A549 (cell line): ENCODE measurements at regions not wholly inside any gene's neighbourhood (a gene's known extent, or its start where the extent isn't known, plus 50 kb on each side); places are given as distances from the start of the nearest gene placed in this dataset.

ENCODE experiments used
- ATAC-seq, 2 experiments: fragments of 200-7000 bp in 1 of 2; fragments of >200 bp in 1 of 2; cut with Nextera tagmentation in 1 of 2; cut with Tn5 transposase in 1 of 2; 3 replicates each; pipeline versions ENCODE4 v1.8.0 to v1.9.1; 2018 to 2020; ENCODE audit warnings: mild to moderate bottlenecking in 1 of 2, moderate library complexity in 1 of 2
- CTCF ChIA-PET: fragments of 300-600 bp; sonication (Branson Sonifier 250); formaldehyde crosslinking; extraction: SDS; loops from one replicate; lab custom pipeline; 2021; ENCODE audit warnings: antibody characterized with exemption, inconsistent platforms; lab: Yijun Ruan, JAX
- POLR2A ChIA-PET: fragments of 350-600 bp; formaldehyde crosslinking; extraction: SDS; loops from one replicate; lab custom pipeline; 2021; ENCODE audit warnings: antibody characterized with exemption, inconsistent platforms; lab: Yijun Ruan, JAX
- DNase-seq, 2 experiments: peaks; one replicate each; pipeline versions ENCODE4 v3.0.0 to v3.0.0-alpha.2; 2011 to 2016; ENCODE audit warnings: low read depth in 1 of 2, low spot score in 1 of 2
- FAIRE-seq: peaks from 2 replicates; lab custom pipeline; 2011; peaks lifted over from hg19 to GRCh38; lab: Jason Lieb, UNC
- H3K27ac ChIP-seq, 2 experiments: fragments of >200 bp; sonication (Bioruptor Twin); formaldehyde crosslinking; 3 replicates each; pipeline ENCODE4 v1.5.1; 2016 to 2017
- H3K4me1 ChIP-seq: fragments of >200 bp; sonication (Bioruptor Twin); formaldehyde crosslinking; 3 replicates; pipeline ENCODE4 v1.6.1; 2016
- H3K4me2 ChIP-seq: fragments of >200 bp; sonication (Bioruptor Twin); formaldehyde crosslinking; 3 replicates; pipeline ENCODE4 v1.6.1; 2016
- H3K4me3 ChIP-seq: fragments of >200 bp; sonication (Bioruptor Twin); formaldehyde crosslinking; 3 replicates; pipeline ENCODE4 v1.5.1; 2016
- H3K9me3 ChIP-seq: fragments of >200 bp; sonication (Bioruptor Twin); formaldehyde crosslinking; 3 replicates; pipeline ENCODE4 v1.6.1; 2016
- CEBPB ChIP-seq, 2 experiments: fragments of >200 bp in 1 of 2; sonication (Bioruptor Twin) in 1 of 2; formaldehyde crosslinking in 1 of 2; IDR thresholded peaks; 2 replicates each; pipeline ENCODE4 v1.6.1; 2012 to 2016
- CHD2 ChIP-seq: fragments of 150-350 bp; IDR thresholded peaks from 2 replicates; pipeline ENCODE4 v1.6.1; 2014; ENCODE audit warnings: low read length; ENCODE audit not compliant: partially characterized antibody
- CTCF ChIP-seq: fragments of >200 bp; sonication (Bioruptor Twin); formaldehyde crosslinking; IDR thresholded peaks from 3 replicates; pipeline ENCODE4 v1.5.1; 2016
- EHF ChIP-seq: fragments of 250-450 bp; sonication (Bioruptor Pico); IDR thresholded peaks from 2 replicates; pipeline ENCODE4 v1.5.0; 2020; ENCODE audit warnings: mild to moderate bottlenecking
- ELK1 ChIP-seq: fragments of 150-350 bp; IDR thresholded peaks from 2 replicates; pipeline ENCODE4 v1.6.1; 2014; ENCODE audit warnings: low read depth, mild to moderate bottlenecking, low read length
- HES2 ChIP-seq: fragments of >200 bp; sonication (Bioruptor Twin); formaldehyde crosslinking; IDR thresholded peaks from 2 replicates; pipeline ENCODE4 v1.6.1; 2016
- HEYL ChIP-seq: fragments of 250-450 bp; sonication (Bioruptor Pico); IDR thresholded peaks from 2 replicates; pipeline ENCODE4 v1.8.0; 2021; ENCODE audit warnings: mild to moderate bottlenecking, moderate library complexity
- HOXA7 ChIP-seq: fragments of 250-450 bp; sonication (Bioruptor Pico); IDR thresholded peaks from 2 replicates; pipeline ENCODE4 v1.5.0; 2020; ENCODE audit warnings: mild to moderate bottlenecking, moderate library complexity
- HOXB5 ChIP-seq: fragments of 250-450 bp; sonication (Bioruptor Pico); IDR thresholded peaks from 2 replicates; pipeline ENCODE4 v1.5.0; 2020; ENCODE audit warnings: mild to moderate bottlenecking, moderate library complexity
- JUNB ChIP-seq: fragments of >200 bp; sonication (Bioruptor Twin); formaldehyde crosslinking; IDR thresholded peaks from 2 replicates; pipeline ENCODE4 v1.6.1; 2016
- KDM1A ChIP-seq: fragments of 200-600 bp; sonication (generic); IDR thresholded peaks from 2 replicates; pipeline ENCODE4 v1.6.1; 2016; ENCODE audit warnings: low read depth, mild to moderate bottlenecking
- KDM5A ChIP-seq: fragments of 200-600 bp; sonication (generic); IDR thresholded peaks from 2 replicates; pipeline ENCODE4 v1.6.1; 2016; ENCODE audit warnings: antibody characterized with exemption, mild to moderate bottlenecking
- MAX ChIP-seq: IDR thresholded peaks from 2 replicates; pipeline ENCODE4 v1.6.1; 2012
- MAZ ChIP-seq: fragments of 150-350 bp; IDR thresholded peaks from 2 replicates; pipeline ENCODE4 v1.6.1; 2014; ENCODE audit warnings: antibody characterized with exemption, low read depth, low read length, borderline replicate concordance
- POLR2A ChIP-seq: IDR thresholded peaks from 2 replicates; pipeline ENCODE4 v1.6.1; 2012; ENCODE audit warnings: mild to moderate bottlenecking, low read length
- RARB ChIP-seq: fragments of 250-450 bp; sonication (Bioruptor Pico); IDR thresholded peaks from 2 replicates; pipeline ENCODE4 v1.8.0; 2021; ENCODE audit warnings: mild to moderate bottlenecking, moderate library complexity
- RCOR1 ChIP-seq: fragments of 150-350 bp; IDR thresholded peaks from 2 replicates; pipeline ENCODE4 v1.6.1; 2014; ENCODE audit warnings: antibody characterized with exemption, low read length, low read depth
- REST ChIP-seq: fragments of 200-600 bp; sonication (generic); IDR thresholded peaks from 2 replicates; pipeline ENCODE4 v1.6.1; 2016; ENCODE audit warnings: antibody characterized with exemption, mild to moderate bottlenecking, moderate library complexity
- SMC3 ChIP-seq: fragments of >200 bp; sonication (Bioruptor Twin); formaldehyde crosslinking; IDR thresholded peaks from 3 replicates; pipeline ENCODE4 v1.6.1; 2018; ENCODE audit warnings: inconsistent platforms
- SREBF2 ChIP-seq: fragments of 450-650 bp; IDR thresholded peaks from 2 replicates; pipeline ENCODE4 v1.6.1; 2014; ENCODE audit warnings: mild to moderate bottlenecking, moderate library complexity
- ZC3H11A ChIP-seq: fragments of 450-650 bp; IDR thresholded peaks from 2 replicates; pipeline ENCODE4 v1.6.1; 2014; ENCODE audit warnings: antibody characterized with exemption, mild to moderate bottlenecking
- ZFP36 ChIP-seq: fragments of 450-650 bp; IDR thresholded peaks from 2 replicates; pipeline ENCODE4 v1.6.1; 2014; ENCODE audit warnings: borderline replicate concordance; ENCODE audit not compliant: partially characterized antibody
- ZNF302 ChIP-seq: fragments of 250-450 bp; sonication (Bioruptor Pico); IDR thresholded peaks from 2 replicates; pipeline ENCODE4 v1.9.0; 2021; ENCODE audit warnings: inconsistent platforms, mild to moderate bottlenecking, moderate library complexity
- ZSCAN20 ChIP-seq: fragments of 250-450 bp; sonication (Bioruptor Pico); IDR thresholded peaks from 2 replicates; pipeline ENCODE4 v1.8.0; 2022; ENCODE audit warnings: mild to moderate bottlenecking, moderate library complexity
- WGBS: methylation state at CpG from one replicate; pipeline ENCODE4 v1.1.6; 2017; ENCODE audit errors: missing lambda C conversion rate; 5-methylcytosine and 5-hydroxymethylcytosine counted together

- Histone ChIP-seq H3K27ac (no peak overlapping the region), H3K4me3 (no peak overlapping the region), H3K4me2 (no peak overlapping the region), H3K4me1 (no peaks in the 10 kb centered on the region), H3K9me3 (peaks cover 12% of the 10 kb centered on the region)
- 85% methylated on average over 4 of the region's 4 CpGs for WGBS
- no peak for DNase-seq
- ChIA-PET CTCF (interaction anchor here (0.6 to 3.0 kb wide), 6 partner anchors 10 to 268 kb away, joined by 3 to 15 read pairs (median 4); no protein-coding TSS in a partner anchor), POLR2A (no interaction called here)
- no peak for FAIRE-seq
- TF ChIP-seq CEBPB (IDR thresholded peaks at IDR 0.05) (no peak), RARB (CRISPR knock-in tag) (no peak), EHF (CRISPR knock-in tag) (no peak)
- ATAC-seq = no peak
Observed at GRCh38 chr16:85543536-85543935, 69.6 kb upstream of the GSE1 start.

- Histone ChIP-seq H3K4me2 (no peak overlapping the region), H3K27ac (no peak overlapping the region), H3K4me3 (no peak overlapping the region), H3K9me3 (peaks cover 12% of the 10 kb centered on the region), H3K4me1 (no peaks in the 10 kb centered on the region)
- ChIA-PET CTCF (interaction anchor here (0.7 to 3.0 kb wide), 5 partner anchors 9 to 269 kb away, joined by 3 to 15 read pairs (median 4); no protein-coding TSS in a partner anchor), POLR2A (no interaction called here)
- ATAC-seq (no peak), DNase-seq (no peak), FAIRE-seq (no peak)
- TF ChIP-seq ZC3H11A (no peak), MAZ (no peak), KDM5A (no peak), HES2 (no peak), KDM1A (no peak), HEYL (CRISPR knock-in tag) (no peak), POLR2A (no peak), JUNB (no peak), RCOR1 (no peak), SMC3 (no peak), SREBF2 (no peak), ELK1 (no peak), MAX (no peak)
- 85% methylated on average over 16 of the region's 16 CpGs for WGBS
Observed at GRCh38 chr16:85544016-85544415, 69.1 kb upstream of the GSE1 start.

- TF ChIP-seq HOXB5 (no peak), SREBF2 (no peak), RCOR1 (no peak), HOXA7 (CRISPR knock-in tag) (no peak), CHD2 (no peak)
- ATAC-seq = no peak
- ChIA-PET CTCF (interaction anchor here (1.1 to 3.7 kb wide), 6 partner anchors 9 to 123 kb away, joined by 3 to 25 read pairs (median 4); no protein-coding TSS in a partner anchor), POLR2A (no interaction called here)
- no peak overlapping the region for H3K27ac ChIP-seq
- no peak overlapping the region for H3K4me3 ChIP-seq
- no peak overlapping the region for H3K4me2 ChIP-seq
- peaks cover 7% of the 10 kb centered on the region for H3K9me3 ChIP-seq
- H3K4me1 ChIP-seq = no peaks in the 10 kb centered on the region
- no peak for FAIRE-seq
- DNase-seq = no peak
- 90% methylated on average over 16 of the region's 16 CpGs for WGBS
Observed at GRCh38 chr16:85544668-85545067, 68.5 kb upstream of the GSE1 start.

GRCh38 chr16:85545227-85545818 is 67.8 kb upstream of the GSE1 start:
- DNase-seq = no peak
- Histone ChIP-seq H3K9me3 (no peaks in the 10 kb centered on the region; the same call in 2 of the 3 replicates), H3K4me1 (no peaks in the 10 kb centered on the region)
- ATAC-seq = no peak
- POLR2A ChIA-PET = no interaction called here
- FAIRE-seq = no peak
- 85% methylated on average over 7 of the region's 7 CpGs for WGBS
- no peak for TF ChIP-seq CTCF
- no peak for TF ChIP-seq ZSCAN20
- TF ChIP-seq ZFP36 = no peak
- TF ChIP-seq ZNF302 (CRISPR knock-in tag) = no peak
- TF ChIP-seq REST = peak; percentile 44; the same call in 1 of the 2 replicates
- TF ChIP-seq, all 56 proteins: peak for 1
- Histone ChIP-seq H3K4me2 (no peak overlapping the region), H3K4me3 (no peak overlapping the region), H3K27ac (no peak overlapping the region)
- CTCF ChIA-PET = interaction anchor here (1.1 to 3.7 kb wide), 7 partner anchors 12 to 124 kb away, joined by 3 to 25 read pairs (median 4); no protein-coding TSS in a partner anchor
